ENCODE measurements at regions not wholly inside any gene's neighbourhood (a gene's known extent, or its start where the extent isn't known, plus 50 kb on each side); places are given as distances from the start of the nearest gene placed in this dataset.

GRCh38 chr1:232568331-232568852 lies 61.5 kb downstream of the SIPA1L2 start:
- Histone ChIP-seq H3K4me3 (ENCODE audit: low read length) (peak overlapping the region; percentile 63), H3K27me3 (ENCODE audit: control insufficient read depth, insufficient read depth, low read length, poor library complexity, severe bottlenecking) (no peaks in the 10 kb centered on the region), H3K4me1 (ENCODE audit: control insufficient read depth, insufficient read depth, low read length) (peaks cover 23% of the 10 kb centered on the region), H3K36me3 (ENCODE audit: control insufficient read depth, insufficient read depth, low read length) (peaks cover 10% of the 10 kb centered on the region), H3K9ac (ENCODE audit: extremely low read depth, low read length, poor library complexity, severe bottlenecking) (peak overlapping the region; percentile 19), H3K27ac (ENCODE audit: low read depth, low read length) (no peak overlapping the region), H3K9me3 (ENCODE audit: control insufficient read depth, low read length) (no peaks in the 10 kb centered on the region)
- no peaks in the 10 kb centered on the region for H3K9me3 Mint-ChIP-seq
- no peaks in the 10 kb centered on the region for H3K27me3 Mint-ChIP-seq (ENCODE audit: insufficient read depth)
- H3K4me1 Mint-ChIP-seq = peaks cover 69% of the 10 kb centered on the region
- H3K4me3 Mint-ChIP-seq = no peak overlapping the region
- H3K27ac Mint-ChIP-seq = peak overlapping the region; percentile 71
- TF ChIP-seq, protein P1, sequence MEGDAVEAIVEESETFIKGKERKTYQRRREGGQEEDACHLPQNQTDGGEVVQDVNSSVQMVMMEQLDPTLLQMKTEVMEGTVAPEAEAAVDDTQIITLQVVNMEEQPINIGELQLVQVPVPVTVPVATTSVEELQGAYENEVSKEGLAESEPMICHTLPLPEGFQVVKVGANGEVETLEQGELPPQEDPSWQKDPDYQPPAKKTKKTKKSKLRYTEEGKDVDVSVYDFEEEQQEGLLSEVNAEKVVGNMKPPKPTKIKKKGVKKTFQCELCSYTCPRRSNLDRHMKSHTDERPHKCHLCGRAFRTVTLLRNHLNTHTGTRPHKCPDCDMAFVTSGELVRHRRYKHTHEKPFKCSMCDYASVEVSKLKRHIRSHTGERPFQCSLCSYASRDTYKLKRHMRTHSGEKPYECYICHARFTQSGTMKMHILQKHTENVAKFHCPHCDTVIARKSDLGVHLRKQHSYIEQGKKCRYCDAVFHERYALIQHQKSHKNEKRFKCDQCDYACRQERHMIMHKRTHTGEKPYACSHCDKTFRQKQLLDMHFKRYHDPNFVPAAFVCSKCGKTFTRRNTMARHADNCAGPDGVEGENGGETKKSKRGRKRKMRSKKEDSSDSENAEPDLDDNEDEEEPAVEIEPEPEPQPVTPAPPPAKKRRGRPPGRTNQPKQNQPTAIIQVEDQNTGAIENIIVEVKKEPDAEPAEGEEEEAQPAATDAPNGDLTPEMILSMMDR (conservative IDR thresholded peaks at IDR 0.05) = no peak
- 83 to 95% methylated on average over 2 of the region's 2 CpGs for WGBS, 2 experiments (ENCODE audit: insufficient coverage in 1 of 2, insufficient read length in 1 of 2)
- H3K36me3 Mint-ChIP-seq (ENCODE audit: low read depth) = no peaks in the 10 kb centered on the region
- no peak for DNase-seq

- TF ChIP-seq, protein P1 (conservative IDR thresholded peaks at IDR 0.05) = no peak
- peaks cover 15% of the 10 kb centered on the region for H3K36me3 ChIP-seq (ENCODE audit: control insufficient read depth, insufficient read depth, low read length)
- H3K4me3 Mint-ChIP-seq = no peak overlapping the region
- no peaks in the 10 kb centered on the region for H3K9me3 Mint-ChIP-seq
- H3K4me3 ChIP-seq (ENCODE audit: low read length) = peak overlapping the region; percentile 24
- no peak overlapping the region for H3K9ac ChIP-seq (ENCODE audit: extremely low read depth, low read length, poor library complexity, severe bottlenecking)
- H3K9me3 ChIP-seq (ENCODE audit: control insufficient read depth, low read length) = no peaks in the 10 kb centered on the region
- peaks cover 77% of the 10 kb centered on the region for H3K4me1 Mint-ChIP-seq
- 83 to 91% methylated on average over 1 of the region's 1 CpG for whole genome bisulfite sequencing, 2 experiments (ENCODE audit: insufficient coverage in 1 of 2, insufficient read length in 1 of 2)
- H3K27me3 Mint-ChIP-seq (ENCODE audit: insufficient read depth) = no peaks in the 10 kb centered on the region
- peaks cover 42% of the 10 kb centered on the region for H3K4me1 ChIP-seq (ENCODE audit: control insufficient read depth, insufficient read depth, low read length)
- H3K27me3 ChIP-seq (ENCODE audit: control insufficient read depth, insufficient read depth, low read length, poor library complexity, severe bottlenecking) = no peaks in the 10 kb centered on the region
- H3K27ac Mint-ChIP-seq = peak overlapping the region; percentile 46
- peak overlapping the region; percentile 45 for H3K27ac ChIP-seq (ENCODE audit: low read depth, low read length)
- H3K36me3 Mint-ChIP-seq (ENCODE audit: low read depth) = no peaks in the 10 kb centered on the region
- DNase-seq = no peak
These were observed 63.8 kb downstream of the SIPA1L2 start for GRCh38 chr1:232566093-232566492.

- H3K9me3 ChIP-seq (ENCODE audit: control insufficient read depth, low read length) = no peaks in the 10 kb centered on the region
These were observed 67.0 kb downstream of the SIPA1L2 start for GRCh38 chr1:232562855-232563510.

More at GRCh38 chr1:232562855-232563510, 67.0 kb downstream of the SIPA1L2 start:
- Mint-ChIP-seq H3K36me3 (ENCODE audit: low read depth) (peaks cover 2% of the 10 kb centered on the region), H3K4me3 (no peak overlapping the region), H3K4me1 (peaks cover 77% of the 10 kb centered on the region), H3K27me3 (ENCODE audit: insufficient read depth) (no peaks in the 10 kb centered on the region), H3K27ac (peak overlapping the region; percentile 52), H3K9me3 (no peaks in the 10 kb centered on the region)
- H3K36me3 ChIP-seq (ENCODE audit: control insufficient read depth, insufficient read depth, low read length) = peaks cover 20% of the 10 kb centered on the region
- 84% methylated on average over 2 of the region's 3 CpGs; no CpG with 5 or more reads in 1 of the 2 experiments for WGBS, 2 experiments (ENCODE audit: insufficient coverage in 1 of 2, insufficient read length in 1 of 2)
- H3K4me1 ChIP-seq (ENCODE audit: control insufficient read depth, insufficient read depth, low read length) = peaks cover 53% of the 10 kb centered on the region
- peak overlapping the region; percentile 59 for H3K27ac ChIP-seq (ENCODE audit: low read depth, low read length)
- no peak overlapping the region for H3K9ac ChIP-seq (ENCODE audit: extremely low read depth, low read length, poor library complexity, severe bottlenecking)
- no peaks in the 10 kb centered on the region for H3K27me3 ChIP-seq (ENCODE audit: control insufficient read depth, insufficient read depth, low read length, poor library complexity, severe bottlenecking)
- TF ChIP-seq, protein P1 (conservative IDR thresholded peaks at IDR 0.05) = no peak
- peak; percentile 27 for DNase-seq
- no peak overlapping the region for H3K4me3 ChIP-seq (ENCODE audit: low read length)

Data from endodermal cell (in vitro differentiated cells).